ENCODE measurements at regions not wholly inside any gene's neighbourhood (a gene's known extent, or its start where the extent isn't known, plus 50 kb on each side); places are given as distances from the start of the nearest gene placed in this dataset.

- DNase-seq, result no peak
Measured at GRCh38 chr2:4515871-4516761, 812.7 kb downstream of the DCDC2C start.

DNA sequence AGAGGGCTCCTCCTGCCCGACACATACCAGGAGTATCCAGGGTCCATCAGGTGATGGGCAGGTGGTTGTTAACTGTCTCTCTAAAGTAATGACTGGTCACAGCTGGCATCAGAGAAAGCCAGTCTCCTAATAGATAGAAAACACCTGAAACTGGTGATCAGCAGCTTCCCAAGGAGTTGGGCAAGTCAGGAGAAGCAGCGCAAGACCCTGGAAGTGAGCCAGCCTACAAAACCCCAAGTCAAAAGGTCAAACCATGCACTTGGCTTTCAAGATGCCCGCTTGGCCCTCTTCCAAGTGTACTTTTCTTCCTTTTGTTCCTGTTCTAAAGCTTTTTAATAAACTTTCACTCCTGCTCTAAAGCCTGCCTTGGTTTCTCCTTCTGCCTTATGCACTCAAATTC is 815.2 kb downstream of the DCDC2C start:
- DNase-seq, result peak; percentile 71

- DNase-seq, result no peak
Measured at GRCh38 chr2:4522498-4523421, 819.4 kb downstream of the DCDC2C start.

DNA sequence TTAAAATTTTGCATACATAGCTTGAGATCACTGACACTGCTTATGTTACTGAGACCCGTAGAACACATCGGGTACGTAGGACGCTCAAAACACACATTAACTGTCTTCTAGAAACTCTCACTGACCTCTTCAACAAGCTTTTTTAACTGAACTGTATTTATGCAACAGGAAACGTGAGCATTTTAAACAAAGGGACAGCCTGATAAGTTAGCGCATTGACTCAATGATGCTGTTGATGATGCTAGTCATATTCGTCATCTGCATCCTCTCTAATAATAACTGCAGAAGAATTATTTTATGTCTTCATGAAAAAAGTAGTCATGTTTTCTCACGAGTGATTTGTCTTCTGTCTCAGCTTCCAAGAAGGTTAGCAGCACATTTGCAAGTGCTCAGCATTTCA is 824.0 kb downstream of the DCDC2C start:
- DNase-seq, result no peak

DNA sequence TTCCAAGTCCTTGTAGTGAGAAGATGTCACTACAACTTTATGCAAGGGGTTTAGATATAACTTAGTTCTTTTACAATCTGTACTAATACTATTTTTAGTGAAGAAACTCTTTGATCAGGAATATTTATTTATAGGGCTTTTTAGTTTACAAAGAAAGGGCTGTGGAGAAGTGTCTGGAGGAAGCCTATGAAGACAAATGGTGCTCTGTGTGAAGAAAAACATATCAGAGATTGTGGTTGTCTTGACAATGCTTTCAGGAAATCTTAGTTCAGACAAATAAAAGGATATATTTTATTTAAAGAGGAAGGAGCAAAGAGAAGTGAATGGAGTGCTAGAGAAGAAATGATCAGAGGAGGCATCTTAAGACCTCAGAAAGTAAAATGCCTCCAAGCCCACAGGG is 824.9 kb downstream of the DCDC2C start:
- DNase-seq, result no peak

- no peak for DNase-seq
Measured at GRCh38 chr2:4528773-4529172, 825.4 kb downstream of the DCDC2C start.

GRCh38 chr2:4529738-4530137 is 826.4 kb downstream of the DCDC2C start:
- no peak for DNase-seq

DNA sequence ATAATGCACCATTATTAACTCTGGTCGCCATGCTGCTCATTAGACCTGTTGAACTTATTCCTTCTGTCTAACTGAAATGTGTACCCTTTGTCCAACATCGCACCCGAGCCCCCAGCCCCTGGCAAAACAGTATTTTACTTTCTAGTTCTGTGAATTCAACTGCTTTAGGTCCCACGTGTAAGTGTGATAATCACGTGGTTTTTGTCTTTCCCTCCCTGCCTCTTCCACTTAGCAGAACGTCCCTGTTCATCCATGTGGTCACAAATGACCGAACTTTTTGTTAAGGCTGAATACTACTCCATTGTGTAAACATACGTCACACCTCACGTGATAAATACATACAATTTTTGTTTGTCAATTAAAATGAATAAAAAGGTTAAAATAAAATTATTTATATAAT is 826.9 kb downstream of the DCDC2C start:
- no peak for DNase-seq

GRCh38 chr2:4533806-4534205 is 830.4 kb downstream of the DCDC2C start:
- DNase-seq, result peak; percentile 9

GRCh38 chr2:4539121-4539520 is 835.7 kb downstream of the DCDC2C start:
- DNase-seq, result no peak

DNA sequence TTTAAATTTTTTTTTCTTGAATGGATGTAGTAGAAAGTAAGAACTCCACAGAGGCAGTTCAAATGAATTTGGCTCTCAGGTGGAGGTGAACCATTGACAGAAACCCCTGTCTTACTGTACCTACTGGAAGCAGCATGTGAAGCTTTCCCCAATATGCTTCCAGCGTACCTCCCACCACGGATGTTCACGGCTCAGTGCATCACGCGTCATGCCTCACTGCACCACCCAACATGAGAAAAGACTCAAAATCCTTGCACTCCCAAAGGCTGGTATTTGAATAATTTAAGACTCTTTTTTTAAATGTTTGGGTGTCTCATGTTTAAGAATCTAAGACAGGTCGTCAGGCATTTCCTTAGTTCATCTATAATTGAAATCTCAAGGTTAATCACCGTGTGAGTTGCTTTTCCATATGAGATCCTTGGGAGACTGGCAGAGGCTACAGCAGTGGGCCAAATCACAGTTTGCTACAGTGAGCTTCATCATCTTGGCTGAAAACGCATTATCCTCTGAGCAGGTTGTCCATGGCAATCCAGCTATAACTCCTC is 846.4 kb downstream of the DCDC2C start:
- no peak for DNase-seq

DNA sequence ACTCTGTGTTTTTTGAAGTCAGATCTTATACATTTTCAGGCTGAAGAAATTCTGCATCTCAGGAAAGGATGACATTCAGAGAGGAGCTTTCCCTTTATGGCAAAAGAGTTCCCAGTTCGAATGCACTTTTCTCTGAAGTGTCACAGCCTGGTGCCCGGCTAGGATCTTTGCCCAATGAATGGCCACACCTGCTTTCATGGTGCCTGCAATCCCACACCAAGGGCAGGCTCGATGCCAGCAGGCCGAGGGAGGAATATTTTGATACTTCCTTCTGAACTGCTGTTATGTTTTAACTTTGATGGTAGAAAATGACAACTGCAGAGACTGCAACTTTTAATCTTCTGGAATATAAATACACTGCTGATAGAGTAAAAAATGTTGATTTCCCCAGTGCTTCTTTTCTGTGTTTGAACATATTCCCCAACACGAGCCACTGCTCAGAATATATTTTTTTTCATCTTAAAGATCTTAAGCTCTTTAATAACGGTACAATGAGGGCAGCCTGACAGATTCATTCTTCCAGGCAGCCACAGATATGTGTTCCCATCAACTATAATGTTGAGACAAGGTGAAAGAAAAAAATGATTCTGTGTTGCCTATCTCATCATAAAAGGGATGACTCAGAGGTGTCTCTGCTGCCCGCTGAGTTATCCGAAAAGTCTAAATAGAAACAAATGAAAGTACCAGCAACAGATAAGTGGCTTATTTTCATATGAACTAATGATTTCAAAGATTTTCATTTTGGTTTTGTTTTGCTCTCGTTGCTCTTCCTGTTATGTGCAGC is 848.5 kb downstream of the DCDC2C start:
- no peak for DNase-seq

GRCh38 chr2:4553241-4553640 is 849.9 kb downstream of the DCDC2C start:
- DNase-seq, result no peak

DNA sequence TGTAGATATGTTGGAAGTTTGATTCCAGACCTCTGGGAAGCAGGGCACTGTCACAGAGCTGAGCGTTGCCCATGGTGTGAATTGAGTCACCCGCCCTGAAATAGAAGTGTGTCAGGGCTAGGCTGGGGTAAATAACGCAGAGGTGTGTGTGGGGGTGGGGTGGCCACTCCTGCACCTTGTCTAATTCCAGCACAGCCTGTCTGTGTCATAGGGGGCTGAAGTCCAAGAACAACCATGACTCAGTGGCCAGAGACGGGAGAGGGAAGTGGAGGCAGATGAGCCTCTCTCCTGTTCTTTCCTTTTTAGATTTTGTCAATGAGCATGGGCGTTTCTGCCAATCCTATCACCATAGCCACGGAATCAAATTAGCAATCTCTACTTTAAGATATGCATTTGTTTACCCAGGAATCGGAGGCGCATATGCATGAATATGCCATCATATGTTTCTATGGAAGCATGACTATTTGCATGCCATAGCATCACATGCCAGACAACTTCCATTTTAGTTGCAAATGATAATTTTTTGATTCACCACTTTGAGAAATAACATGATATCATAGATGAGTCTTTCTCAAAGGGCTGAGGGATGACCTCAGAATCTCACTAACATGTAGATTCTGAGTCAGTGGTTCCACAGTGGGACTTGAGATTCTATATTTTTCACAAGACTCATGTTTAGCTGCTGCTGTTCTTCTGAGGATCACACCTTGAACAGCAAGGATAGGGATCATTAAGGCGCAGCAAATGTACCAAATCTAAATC is 852.9 kb downstream of the DCDC2C start:
- DNase-seq, result no peak

- no peak for DNase-seq
Measured at GRCh38 chr2:4561196-4561595, 857.8 kb downstream of the DCDC2C start.

DNA sequence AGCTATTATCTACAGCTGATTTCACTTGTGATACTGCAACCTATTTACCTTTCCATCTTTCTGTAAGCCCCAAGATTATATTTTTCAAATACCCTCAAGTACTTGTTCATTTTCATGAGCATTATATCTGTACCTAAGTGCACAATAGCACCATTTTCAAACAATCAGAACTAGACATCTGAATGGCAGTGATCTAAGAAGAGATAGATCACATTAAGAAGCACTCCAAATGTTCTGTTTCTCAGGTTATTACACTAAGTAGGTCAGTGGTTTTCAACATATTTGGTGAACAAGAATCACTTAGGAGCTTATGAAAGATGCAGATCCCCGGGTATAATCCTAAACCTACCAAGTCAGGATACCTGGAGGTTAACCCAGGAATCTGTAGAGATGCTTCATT is 872.7 kb downstream of the DCDC2C start:
- DNase-seq, result no peak

- no peak for DNase-seq
Measured at GRCh38 chr2:4579977-4580376, 876.6 kb downstream of the DCDC2C start.

DNA sequence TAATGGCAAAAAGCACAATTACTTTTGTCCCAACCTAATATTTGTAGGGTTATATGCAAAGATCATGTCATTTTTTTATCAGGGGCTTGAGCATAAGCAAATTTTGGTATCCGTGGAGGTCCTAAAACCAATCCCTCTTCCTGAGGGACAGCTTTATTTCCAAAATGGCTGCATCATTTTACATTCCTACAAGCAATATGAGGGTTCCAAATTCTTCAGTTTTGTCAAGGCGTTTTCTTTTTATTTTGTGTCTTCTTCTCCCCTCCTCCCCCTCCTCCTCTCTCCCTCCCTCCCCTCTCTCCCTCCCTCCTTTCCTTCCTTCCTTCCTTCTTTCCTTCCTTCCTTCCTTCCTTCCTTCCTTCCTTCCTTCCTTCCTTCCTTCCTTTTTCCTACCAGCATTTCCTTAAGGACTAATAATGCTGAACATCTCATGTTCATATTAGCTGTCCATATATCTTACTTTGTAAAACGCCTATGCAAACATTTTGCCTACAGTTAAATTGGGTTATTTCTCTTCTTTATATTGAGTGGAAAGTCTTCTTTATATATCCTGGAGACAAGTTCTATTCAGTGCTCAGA is 881.8 kb downstream of the DCDC2C start:
- DNase-seq, result no peak

GRCh38 chr2:4588606-4589005 is 885.2 kb downstream of the DCDC2C start:
- no peak for DNase-seq

DNA sequence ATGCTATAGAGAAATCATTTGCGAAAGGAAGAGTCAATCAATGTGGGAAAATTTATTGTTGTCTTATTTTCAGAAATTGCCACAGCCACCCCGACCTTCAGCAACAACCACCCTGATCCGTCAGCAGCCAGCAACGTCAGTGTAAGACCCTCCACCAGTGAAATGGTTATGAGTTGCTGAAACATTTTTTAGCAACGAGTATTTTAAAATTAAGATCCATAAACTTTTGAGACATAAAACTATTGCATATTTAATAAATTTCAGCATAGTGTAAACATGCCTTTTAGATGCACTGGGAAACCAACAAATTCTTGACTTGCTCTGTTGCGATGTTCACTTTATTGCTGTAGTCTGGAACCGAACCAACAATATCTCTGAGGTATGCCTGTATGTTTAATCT is 887.9 kb downstream of the DCDC2C start:
- DNase-seq, result no peak

DNA sequence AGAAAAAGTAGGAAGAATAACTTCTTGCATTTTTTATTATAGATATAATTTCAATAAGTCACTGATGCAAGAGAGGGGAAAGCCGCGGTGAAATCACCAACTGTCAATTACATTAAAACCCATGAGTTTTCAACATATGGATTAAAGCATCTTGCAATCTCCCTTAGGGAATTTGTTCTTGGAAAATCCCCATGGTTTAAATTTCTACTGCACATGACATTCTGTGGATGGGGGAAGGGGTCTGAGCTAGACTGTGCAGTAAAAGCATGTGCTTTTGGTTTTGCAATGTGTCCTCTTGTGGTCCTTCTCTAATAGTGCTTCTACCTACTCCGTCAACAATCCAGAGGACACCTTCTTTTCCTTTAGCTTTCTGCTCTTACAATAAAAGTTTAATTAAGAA is 894.0 kb downstream of the DCDC2C start:
- DNase-seq, result no peak

DNA sequence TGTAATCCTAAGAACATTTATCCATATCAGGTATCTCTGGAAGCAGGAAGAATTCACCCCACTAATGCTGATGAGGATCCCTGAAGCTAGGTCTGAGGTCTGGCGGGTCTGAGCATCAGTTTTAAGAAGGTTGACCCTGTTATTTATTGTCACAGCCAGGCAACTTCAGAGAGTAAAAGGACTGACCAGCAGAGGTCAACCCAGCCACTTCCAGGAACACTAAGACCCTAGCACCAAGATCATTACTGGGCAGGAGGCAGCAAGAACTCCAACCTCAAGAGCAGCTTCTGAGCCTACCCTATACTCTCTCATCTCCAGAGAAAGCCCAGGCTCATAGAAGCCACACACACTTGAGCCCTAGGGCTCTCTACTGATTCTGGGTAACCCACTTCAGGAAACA is 901.4 kb downstream of the DCDC2C start:
- no peak for DNase-seq

All from RPMI8226 (cell line).